C4-2B (cell line): ENCODE measurements at regions not wholly inside any gene's neighbourhood (a gene's known extent, or its start where the extent isn't known, plus 50 kb on each side); places are given as distances from the start of the nearest gene placed in this dataset.

Experiments
- H3K27ac ChIP-seq: fragments of 450-650 bp; 2 replicates; pipeline ENCODE4 v1.5.1; 2017
- ZFX ChIP-seq: fragments of 450-650 bp; IDR thresholded peaks from 2 replicates; pipeline ENCODE4 v1.6.1; 2017
- TF ChIP-seq, protein P1 (sequence below): fragments of 450-650 bp; conservative IDR thresholded peaks from 2 replicates; pipeline ENCODE4 v1.5.1; 2017; ENCODE audit warnings: mild to moderate bottlenecking

DNA sequence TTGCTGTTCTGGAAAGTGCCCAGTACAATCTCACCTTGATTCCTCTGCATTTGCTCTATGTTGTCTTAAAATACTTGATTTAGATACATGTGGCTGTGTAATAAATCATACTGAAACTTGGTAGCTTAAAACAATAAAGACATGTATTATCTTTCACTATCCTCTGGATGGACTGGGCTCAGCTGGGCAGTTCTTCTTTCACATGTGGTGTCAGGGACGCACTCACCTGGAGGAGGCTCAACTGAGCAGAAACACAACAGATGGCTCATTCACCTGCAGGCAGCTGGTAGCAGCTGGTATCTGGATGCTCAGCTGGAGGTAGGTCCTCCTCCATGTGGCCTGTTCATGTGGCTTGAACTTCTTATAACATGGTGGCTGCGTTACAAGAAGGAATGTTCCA, 563.8 kb upstream of the FRG1 start:
- TF ChIP-seq, protein P1, sequence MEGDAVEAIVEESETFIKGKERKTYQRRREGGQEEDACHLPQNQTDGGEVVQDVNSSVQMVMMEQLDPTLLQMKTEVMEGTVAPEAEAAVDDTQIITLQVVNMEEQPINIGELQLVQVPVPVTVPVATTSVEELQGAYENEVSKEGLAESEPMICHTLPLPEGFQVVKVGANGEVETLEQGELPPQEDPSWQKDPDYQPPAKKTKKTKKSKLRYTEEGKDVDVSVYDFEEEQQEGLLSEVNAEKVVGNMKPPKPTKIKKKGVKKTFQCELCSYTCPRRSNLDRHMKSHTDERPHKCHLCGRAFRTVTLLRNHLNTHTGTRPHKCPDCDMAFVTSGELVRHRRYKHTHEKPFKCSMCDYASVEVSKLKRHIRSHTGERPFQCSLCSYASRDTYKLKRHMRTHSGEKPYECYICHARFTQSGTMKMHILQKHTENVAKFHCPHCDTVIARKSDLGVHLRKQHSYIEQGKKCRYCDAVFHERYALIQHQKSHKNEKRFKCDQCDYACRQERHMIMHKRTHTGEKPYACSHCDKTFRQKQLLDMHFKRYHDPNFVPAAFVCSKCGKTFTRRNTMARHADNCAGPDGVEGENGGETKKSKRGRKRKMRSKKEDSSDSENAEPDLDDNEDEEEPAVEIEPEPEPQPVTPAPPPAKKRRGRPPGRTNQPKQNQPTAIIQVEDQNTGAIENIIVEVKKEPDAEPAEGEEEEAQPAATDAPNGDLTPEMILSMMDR, result no peak
- no peak for TF ChIP-seq ZFX
- no peak overlapping the region for H3K27ac ChIP-seq

DNA sequence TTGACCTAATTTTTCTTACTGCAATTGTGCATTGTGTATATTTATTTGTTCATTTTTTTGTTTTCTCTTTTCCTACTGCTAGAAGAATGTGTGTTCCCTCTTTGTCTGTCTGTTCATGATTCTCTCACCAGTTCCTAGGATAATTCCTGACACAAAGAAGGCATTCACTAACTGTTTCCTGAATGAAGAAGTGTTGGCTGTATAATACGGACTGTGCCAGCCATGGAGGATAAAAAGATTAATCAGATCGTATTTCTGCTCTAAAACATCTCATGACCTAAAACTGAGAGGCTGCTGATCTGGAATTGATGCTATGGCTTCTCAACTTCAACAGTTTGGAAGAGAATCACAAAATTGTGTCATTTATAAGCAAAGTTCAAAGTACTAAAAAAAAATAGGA, 563.1 kb upstream of the FRG1 start:
- no peak overlapping the region for H3K27ac ChIP-seq
- no peak for TF ChIP-seq ZFX
- TF ChIP-seq, protein P1, result no peak

DNA sequence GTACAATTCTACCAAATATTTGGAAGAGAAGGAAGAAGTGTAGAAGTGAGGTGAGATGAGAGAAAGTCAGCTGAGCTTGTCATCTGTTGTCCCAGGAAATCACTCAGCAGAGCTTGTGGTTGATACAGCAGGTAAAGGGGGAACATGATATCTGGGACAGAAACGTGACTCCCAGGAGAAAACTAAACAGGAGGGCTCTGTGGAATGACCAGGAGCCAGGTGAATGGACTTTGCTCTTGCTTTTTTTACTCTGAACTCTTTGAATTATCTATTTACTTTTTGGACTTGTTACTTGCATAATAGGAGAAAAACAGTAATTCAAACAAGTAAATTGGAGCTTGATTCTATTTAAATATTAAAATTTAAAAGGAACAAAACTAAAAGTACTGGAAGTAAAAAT, 555.6 kb upstream of the FRG1 start:
- TF ChIP-seq, protein P1, result no peak
- TF ChIP-seq ZFX, result no peak
- H3K27ac ChIP-seq, result no peak overlapping the region

DNA sequence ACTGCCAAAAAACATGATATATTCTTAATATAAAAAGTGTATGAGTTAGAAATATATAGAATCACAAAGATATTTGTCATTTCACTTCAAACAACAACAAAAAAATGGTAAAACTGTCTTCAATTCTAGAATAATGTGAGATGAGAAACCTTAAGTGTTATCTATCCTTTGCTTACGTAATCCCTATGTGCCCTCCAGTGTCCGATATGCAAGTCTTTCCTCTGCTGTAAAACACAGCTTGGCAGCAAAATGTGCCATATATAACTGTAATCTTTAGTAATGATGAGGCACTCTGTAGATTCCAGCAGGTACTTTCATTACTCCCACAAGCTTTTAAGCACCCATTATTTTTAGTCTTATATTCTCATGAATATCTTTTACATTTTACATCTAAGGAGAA, 555.1 kb upstream of the FRG1 start:
- TF ChIP-seq ZFX, result no peak
- TF ChIP-seq, protein P1, result no peak
- H3K27ac ChIP-seq, result no peak overlapping the region

DNA sequence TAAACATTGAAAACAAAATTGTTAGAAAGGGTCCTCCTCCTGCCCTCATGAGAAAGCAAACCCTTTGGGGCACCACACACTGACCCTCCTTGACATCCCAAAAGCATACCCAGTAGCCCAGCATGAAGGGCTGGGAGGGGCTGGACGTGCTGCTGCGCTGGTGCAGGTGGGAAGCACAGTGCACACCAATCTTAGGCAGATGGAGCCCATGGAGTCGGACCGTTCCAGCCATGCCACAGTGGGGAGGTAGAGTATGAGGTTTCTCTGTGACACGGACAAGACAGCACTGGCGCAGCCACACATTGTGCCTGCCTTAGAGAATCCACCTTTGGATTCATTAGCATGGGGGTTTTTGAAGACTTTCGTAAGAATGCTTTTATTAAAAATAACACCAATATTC, 544.2 kb upstream of the FRG1 start:
- TF ChIP-seq, protein P1, result no peak
- TF ChIP-seq ZFX, result no peak

DNA sequence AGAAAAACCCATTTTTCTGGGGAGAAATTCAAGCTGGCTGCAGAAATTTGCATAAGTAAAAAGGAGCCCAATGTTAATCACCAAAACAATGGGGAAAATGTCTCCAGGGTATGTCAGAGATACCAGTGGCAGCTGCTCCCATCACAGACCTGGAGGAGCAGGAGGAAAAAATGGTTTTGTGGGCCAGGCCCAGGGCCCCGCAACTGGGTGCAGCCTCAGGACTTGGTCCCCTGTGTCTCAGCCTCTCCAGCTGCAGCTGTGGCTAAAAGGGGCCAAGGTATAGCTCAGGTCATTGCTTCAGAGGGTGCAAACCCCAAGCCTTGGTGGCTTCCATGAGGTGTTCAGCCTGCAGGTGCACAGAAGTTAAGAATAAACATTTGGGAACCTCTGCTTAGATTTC, 536.4 kb upstream of the FRG1 start:
- TF ChIP-seq, protein P1, result no peak
- no peak for TF ChIP-seq ZFX
- no peak overlapping the region for H3K27ac ChIP-seq

More for the DNA sequence above, 544.2 kb upstream of the FRG1 start:
- H3K27ac ChIP-seq, result no peak overlapping the region

DNA sequence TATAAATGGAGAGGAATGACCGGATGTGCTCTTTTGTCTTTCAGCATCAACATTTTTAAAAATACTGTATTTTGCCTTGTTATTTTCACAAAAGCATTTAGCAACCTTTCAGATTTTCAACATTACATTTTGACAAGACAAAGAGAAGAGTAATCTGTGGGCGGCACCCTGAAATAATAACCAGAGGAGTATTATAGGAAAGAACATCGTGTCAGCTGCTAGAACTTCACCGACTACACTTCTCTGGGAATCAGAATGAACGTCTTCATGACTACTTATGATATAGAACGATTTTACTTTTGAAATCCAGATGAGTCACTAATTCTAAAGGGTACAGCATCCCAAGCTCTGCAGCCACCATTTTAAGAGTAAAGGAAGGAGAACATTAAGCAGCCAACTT, 531.5 kb upstream of the FRG1 start:
- H3K27ac ChIP-seq, result no peak overlapping the region

More for the DNA sequence above, 531.5 kb upstream of the FRG1 start:
- no peak for TF ChIP-seq ZFX
- TF ChIP-seq, protein P1, result no peak
